ENCODE measurements at regions not wholly inside any gene's neighbourhood (a gene's known extent, or its start where the extent isn't known, plus 50 kb on each side); places are given as distances from the start of the nearest gene placed in this dataset.

DNA sequence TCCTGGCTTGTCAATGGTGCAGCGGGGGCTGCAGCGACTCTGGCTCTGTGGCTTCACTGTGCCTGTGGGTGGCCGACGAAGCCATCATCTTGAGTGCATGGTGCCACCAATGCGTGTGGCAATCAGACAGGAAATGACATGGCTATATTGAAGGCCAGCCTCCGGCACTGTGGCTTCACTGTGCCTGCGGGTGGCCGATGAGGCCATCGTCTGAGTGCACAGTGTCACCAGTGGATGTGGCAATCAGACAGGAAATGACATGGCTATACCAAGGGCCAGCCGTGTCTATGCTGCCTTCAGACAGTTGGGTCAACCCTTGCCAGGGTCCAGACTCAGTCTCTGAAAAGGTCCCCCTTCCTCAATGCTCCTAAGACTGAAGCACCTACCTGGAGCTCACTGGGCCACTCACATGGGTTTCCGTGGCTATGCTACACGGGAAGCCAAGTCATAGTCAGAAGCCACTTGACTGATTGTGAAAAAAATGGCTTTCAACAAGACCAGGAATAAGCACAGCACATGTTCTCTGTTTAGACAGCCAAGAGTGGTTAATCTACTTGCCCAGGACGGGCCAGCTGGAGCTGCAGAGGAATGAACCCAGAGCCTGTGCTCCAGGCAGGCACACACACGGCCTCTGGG is 67.5 kb upstream of the S1PR3 start:
- DNase-seq (ENCODE audit: low read depth in 2 of 2): no peak

DNA sequence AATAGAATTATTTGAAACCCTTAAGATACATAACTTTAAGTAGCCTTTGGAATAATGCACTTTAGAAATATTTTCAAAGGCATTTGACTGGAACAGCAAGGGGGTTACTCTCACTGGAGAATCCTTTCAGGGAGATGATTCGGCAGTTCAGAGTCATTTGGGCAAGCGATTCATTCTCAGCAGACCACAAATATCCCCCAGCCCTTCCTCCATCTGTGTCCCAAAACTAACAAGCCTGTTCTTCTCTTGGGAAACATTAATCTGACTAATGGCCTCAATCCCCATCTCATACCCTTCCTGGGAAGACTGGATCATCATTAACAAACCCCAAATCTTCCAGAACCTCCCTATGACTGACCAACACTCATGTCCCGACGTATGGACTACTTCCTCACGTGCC is 65.8 kb upstream of the S1PR3 start:
- DNase-seq (ENCODE audit: low read depth in 2 of 2): no peak

DNA sequence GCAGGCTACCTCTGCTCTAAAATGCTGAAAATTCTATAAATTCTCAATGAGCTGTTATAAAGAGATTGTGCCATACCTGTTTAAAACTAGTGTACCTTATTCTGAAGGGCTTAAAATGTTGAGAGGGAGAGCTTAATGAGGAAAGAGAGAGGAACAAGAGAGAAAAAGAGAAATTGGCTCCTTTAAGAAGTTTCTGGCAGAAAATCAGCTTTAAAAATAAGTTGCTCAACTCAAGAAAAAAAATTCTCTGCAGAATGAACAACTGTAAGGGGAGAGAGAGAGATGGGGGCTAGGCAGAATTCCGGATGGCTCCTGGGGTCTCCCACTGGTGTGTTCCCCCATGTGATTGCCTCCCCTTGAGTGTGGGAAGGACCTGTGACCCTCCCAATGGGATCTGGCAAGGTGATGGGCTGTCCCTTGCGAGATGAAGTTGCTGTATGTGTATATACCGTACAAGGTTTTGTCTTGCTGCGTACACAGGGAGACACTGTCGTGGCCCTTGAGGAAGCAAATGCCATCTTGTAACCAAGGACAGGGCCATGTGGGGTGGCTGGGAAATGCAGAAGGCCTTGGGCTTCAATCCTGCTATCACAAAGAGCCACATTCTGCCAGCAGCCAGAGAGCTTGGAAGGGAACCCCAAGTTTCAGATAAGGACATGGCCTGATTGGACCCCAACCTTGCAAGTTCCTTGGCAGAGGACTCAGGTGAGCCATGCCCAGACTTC is 64.3 kb upstream of the S1PR3 start:
- no peak for DNase-seq (ENCODE audit: low read depth in 2 of 2)

DNA sequence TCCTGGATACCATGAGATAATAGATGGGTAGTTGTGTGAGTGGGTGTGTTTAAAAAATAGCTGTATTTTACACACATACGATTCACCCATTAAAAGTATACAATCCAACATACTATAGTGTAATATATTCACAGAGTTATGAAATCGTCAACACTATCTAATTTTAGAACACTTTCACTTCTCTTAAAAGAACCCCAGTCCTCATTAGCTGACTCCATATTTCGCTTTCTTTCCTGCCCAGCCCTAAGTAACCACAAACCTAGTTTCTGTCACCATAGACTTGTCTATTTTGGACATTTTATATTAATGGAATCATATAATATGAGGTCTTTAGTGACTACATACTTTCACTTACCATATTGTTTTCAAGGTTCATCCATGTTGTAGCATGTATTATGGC is 63.8 kb upstream of the S1PR3 start:
- no peak for DNase-seq (ENCODE audit: low read depth in 2 of 2)

DNA sequence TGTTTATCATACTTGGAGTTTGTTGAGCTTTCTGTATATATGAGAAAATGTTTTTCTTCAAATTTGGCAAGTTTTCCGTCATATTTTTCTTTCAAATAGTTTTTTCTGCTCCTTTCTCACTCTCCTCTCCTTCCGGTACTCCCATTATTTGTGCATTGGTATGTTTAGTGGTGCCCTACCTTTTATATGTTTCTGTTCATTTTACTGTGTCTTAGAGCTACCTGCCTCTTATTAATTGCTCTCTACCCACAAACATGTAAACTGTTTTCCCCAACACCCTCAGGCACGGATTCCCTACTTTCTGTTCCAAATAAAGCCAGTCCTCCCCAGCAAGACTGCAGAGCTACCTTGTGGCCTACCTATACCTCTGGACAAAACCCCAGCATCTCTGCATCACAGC is 60.6 kb upstream of the S1PR3 start:
- DNase-seq (ENCODE audit: low read depth in 2 of 2): no peak

DNA sequence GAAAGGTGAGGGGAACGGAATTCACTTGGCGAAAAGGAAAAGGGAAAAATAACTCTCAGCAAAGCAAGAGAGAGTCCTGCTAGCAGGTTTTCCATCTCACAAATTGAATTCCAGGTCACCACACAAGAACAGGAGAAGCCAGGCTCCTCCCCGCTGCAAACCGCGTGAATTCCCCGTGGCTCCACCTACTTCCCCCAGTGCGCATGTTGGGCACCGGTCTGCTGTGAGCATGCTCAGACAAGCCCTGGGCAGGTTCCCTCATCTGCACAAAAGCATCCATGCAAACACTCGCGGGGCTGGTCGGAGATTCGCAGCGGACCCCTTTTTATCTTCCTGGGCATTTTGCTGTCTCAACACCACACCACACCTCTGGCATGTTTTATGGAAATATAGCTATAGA is 58.5 kb upstream of the S1PR3 start:
- no peak for DNase-seq (ENCODE audit: low read depth in 2 of 2)

DNA sequence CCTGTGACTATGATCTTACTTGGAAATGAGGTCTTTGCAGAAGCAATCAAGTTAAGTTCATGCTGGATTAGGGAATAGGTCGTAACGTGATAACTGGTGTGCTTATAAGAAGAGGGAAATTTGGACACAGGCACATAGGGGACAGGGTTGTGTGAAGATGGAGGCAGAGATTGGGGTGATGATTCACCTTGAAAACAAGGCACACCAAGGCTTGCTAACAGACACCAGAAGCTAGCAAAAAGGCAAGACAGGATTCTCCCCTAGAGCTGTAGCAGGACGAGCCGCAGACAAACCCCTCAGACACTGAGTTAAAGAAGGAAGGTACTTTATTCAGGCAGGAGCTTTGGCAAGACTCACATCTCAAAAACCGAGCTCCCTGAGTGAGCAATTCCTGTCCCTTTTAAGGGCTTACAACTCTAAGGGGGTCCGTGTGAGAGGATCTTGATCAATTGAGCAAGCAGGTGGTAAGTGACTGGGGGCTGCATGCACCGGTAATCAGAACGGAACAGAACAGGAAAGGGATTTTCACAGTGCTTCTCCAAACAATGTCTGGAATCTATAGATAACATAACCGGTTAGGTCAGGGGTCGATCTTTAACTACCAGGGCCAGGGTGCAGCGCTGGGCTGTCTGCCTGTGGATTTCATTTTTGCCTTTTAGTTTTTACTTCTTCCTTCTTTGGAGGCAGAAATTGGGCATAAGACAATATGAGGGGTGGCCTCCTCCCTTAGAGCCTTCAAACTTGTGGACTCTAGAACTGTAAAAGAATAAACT is 57.5 kb upstream of the S1PR3 start:
- DNase-seq (ENCODE audit: low read depth in 2 of 2): no peak

DNA sequence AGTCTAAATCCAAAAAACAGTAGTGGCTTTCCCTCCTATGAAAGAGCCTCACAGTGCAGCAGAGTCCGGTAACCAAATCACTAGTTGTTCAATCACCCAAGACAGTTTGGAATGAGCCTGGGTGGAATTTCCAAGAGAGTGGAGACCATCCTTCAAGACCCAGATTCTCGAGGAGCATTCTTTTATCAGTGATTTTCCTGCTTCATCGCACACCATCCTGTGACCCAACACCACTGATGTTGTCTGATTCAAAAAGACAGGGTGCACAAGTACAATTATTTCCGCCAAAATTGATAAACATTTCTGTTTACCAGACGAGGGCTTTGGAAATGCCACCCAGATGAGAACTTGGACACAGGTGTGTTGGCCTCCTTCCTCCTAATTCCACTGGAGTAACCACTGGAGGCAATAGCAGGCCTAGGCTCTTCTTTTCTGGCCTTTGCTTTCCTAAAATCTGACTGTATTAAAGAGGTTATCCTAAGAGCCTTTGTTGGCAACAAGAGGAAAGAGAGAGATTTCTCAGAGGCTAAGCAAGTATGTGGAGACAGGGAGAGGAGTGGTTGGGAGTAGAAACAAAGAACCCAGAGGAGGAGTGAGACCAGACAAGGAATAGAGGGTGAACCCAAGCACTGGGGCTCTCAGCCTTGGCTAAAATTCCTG is 56.3 kb upstream of the S1PR3 start:
- no peak for DNase-seq (ENCODE audit: low read depth in 2 of 2)

DNA sequence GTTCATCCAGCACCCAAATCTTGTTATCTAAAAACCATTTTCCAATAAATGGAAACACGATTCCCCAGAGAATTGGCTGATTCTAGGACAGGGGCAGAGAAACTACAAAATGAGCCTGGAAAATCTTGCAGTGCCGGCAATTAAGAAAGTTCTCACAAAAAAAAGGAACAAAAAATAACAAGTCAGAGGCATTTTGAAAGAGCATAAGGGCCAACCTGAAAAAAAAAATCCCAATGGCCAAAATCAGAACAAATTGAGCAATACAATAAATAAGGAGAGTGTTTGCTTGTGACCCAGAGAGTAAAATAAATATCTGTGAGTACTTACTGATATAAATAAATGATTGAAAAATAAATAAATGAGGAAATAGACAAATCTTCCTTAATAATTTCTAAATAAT is 55.1 kb upstream of the S1PR3 start:
- DNase-seq (ENCODE audit: low read depth in 2 of 2): no peak

DNA sequence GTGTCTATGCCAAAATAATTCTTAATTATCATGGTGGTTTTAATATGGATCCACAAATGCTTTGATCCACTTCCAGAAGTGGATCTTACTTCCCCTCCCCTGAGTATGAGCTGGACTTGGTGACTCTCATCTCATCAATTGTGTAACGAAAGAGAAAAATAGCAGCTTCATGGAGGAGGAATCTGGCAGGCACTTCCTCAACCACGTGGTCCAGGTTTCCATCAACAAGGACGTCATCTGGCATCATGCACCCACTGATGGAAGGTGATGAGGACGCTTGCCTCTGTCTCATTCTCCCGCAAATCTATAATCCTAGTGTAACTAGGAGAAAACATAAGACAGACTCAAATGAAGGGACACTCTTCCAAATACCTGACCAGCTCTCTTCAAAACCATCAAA is 54.6 kb upstream of the S1PR3 start:
- no peak for DNase-seq (ENCODE audit: low read depth in 2 of 2)

DNA sequence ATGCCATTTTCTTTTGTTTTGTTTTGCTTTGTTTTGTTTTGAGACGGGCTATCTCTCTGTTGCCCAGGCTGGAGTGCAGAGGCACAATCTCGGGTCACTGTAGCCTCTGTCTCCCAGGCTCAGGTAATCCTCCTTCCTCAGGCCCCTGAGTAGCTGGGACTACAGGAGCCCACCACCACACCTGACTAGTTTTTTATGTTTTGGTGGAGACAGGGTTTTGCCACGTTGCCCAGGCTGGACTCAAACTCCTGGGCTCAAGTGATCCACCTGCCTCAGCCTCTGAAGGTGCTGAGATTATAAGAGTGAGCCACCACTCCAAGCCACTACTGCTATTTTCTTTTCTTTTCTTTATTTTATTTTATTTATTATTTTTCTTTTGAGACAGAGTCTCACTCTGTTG is 54.0 kb upstream of the S1PR3 start:
- DNase-seq (ENCODE audit: low read depth in 2 of 2): no peak

DNA sequence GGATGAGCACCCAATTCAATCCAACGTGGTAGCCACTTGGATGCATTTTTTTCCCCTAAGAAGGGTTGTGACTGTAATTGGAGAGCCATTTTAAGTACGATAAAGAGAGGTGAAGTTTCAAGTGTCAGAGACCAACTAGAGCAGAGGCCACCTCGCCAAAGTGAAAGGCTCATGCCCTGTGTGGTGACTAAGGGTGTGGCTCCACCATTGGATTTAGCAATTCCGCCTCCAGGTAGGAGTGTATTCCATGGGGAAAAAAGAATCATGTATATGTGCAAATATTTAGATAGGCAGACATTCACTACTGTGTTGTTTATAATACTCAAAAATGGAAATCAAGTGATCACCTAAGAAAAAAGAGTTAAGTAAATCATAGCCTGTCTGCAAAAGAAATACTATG is 53.1 kb upstream of the S1PR3 start:
- DNase-seq (ENCODE audit: low read depth in 2 of 2): no peak

Measured in stimulated activated CD4-positive, alpha-beta T cell treated with anti-CD3 and anti-CD28 coated beads, Interleukin-15, amount 100 ng/mL, for 48 hours (primary cell).